SU-DHL-6 (cell line): ENCODE measurements at regions not wholly inside any gene's neighbourhood (a gene's known extent, or its start where the extent isn't known, plus 50 kb on each side); places are given as distances from the start of the nearest gene placed in this dataset.

ENCODE experiments used
- H2AFZ ChIP-seq: fragments of 200-600 bp; sonication (generic); 2 replicates; pipeline ENCODE4 v1.6.1; 2014; ENCODE audit warnings: low read depth, mild to moderate bottlenecking, moderate library complexity, mixed read lengths, antibody characterized with exemption, low read length; ENCODE audit not compliant: severe bottlenecking
- H3F3A ChIP-seq: fragments of 200-600 bp; shearing (Covaris generic); 2 replicates; pipeline ENCODE4 v1.6.0; 2016; ENCODE audit warnings: antibody characterized with exemption, mild to moderate bottlenecking; ENCODE audit not compliant: insufficient read depth
- H3K27ac ChIP-seq: fragments of 200-600 bp; sonication (generic); 2 replicates; pipeline ENCODE4 v1.5.1; 2016; ENCODE audit warnings: low read depth, mild to moderate bottlenecking, low read length, moderate library complexity, mixed read lengths
- H3K27me3 ChIP-seq: fragments of 200-600 bp; sonication (generic), shearing (Covaris generic); 2 replicates; pipeline ENCODE4 v1.6.0; 2014; ENCODE audit warnings: mild to moderate bottlenecking, low read length
- H3K36me3 ChIP-seq: fragments of 200-600 bp; sonication (generic); 2 replicates; pipeline ENCODE4 v1.6.1; 2014; ENCODE audit warnings: mild to moderate bottlenecking, low read length, mixed read lengths
- H3K4me2 ChIP-seq: fragments of 300-600, 200-600 bp; shearing (Covaris generic), sonication (generic); 2 replicates; pipeline ENCODE4 v1.6.0; 2014; ENCODE audit warnings: low read length, low read depth, mild to moderate bottlenecking; ENCODE audit not compliant: poor library complexity, severe bottlenecking
- H3K4me3 ChIP-seq: fragments of 200-600 bp; sonication (generic); 2 replicates; pipeline ENCODE4 v1.5.1; 2014; ENCODE audit warnings: antibody characterized with exemption, low read length, mild to moderate bottlenecking, mixed read lengths; ENCODE audit not compliant: insufficient read depth, poor library complexity, severe bottlenecking
- H3K79me2 ChIP-seq: fragments of 200-600 bp; sonication (generic); 2 replicates; pipeline ENCODE4 v1.6.1; 2014; ENCODE audit warnings: mild to moderate bottlenecking, low read length, moderate library complexity; ENCODE audit not compliant: insufficient read depth
- H3K9ac ChIP-seq: fragments of 200-600 bp; sonication (generic); 2 replicates; pipeline ENCODE4 v1.7.0; 2014; ENCODE audit warnings: mild to moderate bottlenecking, low read length
- H3K9me2 ChIP-seq: fragments of 200-600 bp; sonication (generic); replicated peaks from 2 replicates; pipeline ENCODE4 v1.6.1; 2014; ENCODE audit warnings: low read length; ENCODE audit not compliant: insufficient read depth
- H3K9me3 ChIP-seq: fragments of 200-600 bp; sonication (generic); 2 replicates; pipeline ENCODE4 v1.6.1; 2014; ENCODE audit warnings: low read length, mixed read lengths; ENCODE audit not compliant: insufficient read depth
- H4K20me1 ChIP-seq: fragments of 200-600 bp; sonication (generic); 2 replicates; pipeline ENCODE4 v1.6.1; 2014; ENCODE audit warnings: low read depth, mild to moderate bottlenecking, antibody characterized with exemption, low read length, moderate library complexity, mixed read lengths
- EZH2phosphoT487 ChIP-seq: fragments of 200-600 bp; sonication (generic), shearing (Covaris generic); conservative IDR thresholded peaks from 2 replicates; pipeline ENCODE4 v1.6.1; 2018; ENCODE audit warnings: mild to moderate bottlenecking, antibody characterized with exemption, low read length, moderate library complexity, mixed read lengths
- TF ChIP-seq, protein P1 (sequence below): fragments of 200-600 bp; sonication (generic); IDR thresholded peaks from one replicate; pipeline ENCODE4 v1.5.1; 2017; ENCODE audit warnings: antibody characterized with exemption, mild to moderate bottlenecking, low read length, moderate library complexity; ENCODE audit not compliant: insufficient read depth, poor library complexity, severe bottlenecking

DNA sequence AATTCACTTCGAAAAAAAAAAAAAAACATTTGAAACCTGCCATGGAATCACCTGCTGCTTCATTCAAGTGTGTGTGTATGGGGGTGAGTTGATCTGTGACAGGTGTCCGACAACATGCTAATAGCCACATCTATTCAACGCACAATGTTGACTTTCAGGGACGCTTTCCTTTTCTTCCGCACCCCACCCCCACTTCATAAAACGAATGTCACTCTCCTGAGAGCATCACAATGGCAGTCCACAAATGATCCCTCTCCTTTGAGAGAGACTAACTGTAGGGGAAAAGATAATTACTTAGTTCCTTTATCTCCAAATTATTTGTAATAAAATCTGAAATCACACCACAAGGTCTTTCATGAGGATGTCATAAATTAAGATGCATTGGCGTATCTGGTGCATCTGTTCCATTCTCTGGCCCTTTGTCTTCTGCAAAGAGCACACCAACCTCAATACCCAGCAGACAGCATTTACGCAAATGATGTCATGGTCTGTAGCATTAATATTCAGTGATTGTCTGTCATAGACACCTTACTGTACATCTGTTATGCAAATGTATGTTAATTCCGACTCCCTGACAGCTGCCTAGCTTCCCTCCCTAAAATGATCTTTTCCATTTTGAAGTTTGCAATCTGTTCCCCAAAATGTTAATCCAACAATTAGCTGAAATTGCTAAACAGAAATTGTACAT is 640.0 kb upstream of the BOD1L1 start:
- H3K9me2 ChIP-seq = no peaks in the 10 kb centered on the region
- no peak overlapping the region for H3K4me3 ChIP-seq
- no peak for TF ChIP-seq EZH2phosphoT487
- TF ChIP-seq, protein P1, sequence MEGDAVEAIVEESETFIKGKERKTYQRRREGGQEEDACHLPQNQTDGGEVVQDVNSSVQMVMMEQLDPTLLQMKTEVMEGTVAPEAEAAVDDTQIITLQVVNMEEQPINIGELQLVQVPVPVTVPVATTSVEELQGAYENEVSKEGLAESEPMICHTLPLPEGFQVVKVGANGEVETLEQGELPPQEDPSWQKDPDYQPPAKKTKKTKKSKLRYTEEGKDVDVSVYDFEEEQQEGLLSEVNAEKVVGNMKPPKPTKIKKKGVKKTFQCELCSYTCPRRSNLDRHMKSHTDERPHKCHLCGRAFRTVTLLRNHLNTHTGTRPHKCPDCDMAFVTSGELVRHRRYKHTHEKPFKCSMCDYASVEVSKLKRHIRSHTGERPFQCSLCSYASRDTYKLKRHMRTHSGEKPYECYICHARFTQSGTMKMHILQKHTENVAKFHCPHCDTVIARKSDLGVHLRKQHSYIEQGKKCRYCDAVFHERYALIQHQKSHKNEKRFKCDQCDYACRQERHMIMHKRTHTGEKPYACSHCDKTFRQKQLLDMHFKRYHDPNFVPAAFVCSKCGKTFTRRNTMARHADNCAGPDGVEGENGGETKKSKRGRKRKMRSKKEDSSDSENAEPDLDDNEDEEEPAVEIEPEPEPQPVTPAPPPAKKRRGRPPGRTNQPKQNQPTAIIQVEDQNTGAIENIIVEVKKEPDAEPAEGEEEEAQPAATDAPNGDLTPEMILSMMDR = no peak
- H4K20me1 ChIP-seq = no peaks in the 10 kb centered on the region
- H3K4me2 ChIP-seq = no peak overlapping the region
- H3K36me3 ChIP-seq = no peaks in the 10 kb centered on the region
- no peaks in the 10 kb centered on the region for H3K27me3 ChIP-seq
- no peaks in the 10 kb centered on the region for H3F3A ChIP-seq
- H3K9me3 ChIP-seq = no peaks in the 10 kb centered on the region
- H3K9ac ChIP-seq = no peak overlapping the region
- no peak overlapping the region for H2AFZ ChIP-seq
- no peaks in the 10 kb centered on the region for H3K79me2 ChIP-seq
- H3K27ac ChIP-seq = no peak overlapping the region

DNA sequence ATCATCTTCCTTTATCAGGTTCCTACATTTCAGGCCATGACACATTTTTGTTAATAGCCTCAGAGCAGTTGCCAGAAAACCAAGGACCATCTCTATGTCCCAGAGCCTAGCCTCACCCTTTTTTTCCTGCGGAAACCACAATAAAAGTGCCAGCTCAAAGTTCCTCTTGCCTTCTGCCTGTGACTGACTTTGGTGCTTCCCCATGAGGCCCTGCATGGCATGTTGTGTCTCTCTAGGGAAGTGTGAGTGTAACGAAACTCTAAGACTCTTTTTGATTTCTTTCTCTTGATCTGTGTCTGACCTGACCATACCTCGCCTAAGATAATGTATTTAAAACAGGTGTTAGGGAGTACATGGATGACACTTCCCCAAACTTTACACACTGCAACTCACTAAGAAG is 642.3 kb upstream of the BOD1L1 start:
- H3K27ac ChIP-seq = no peak overlapping the region

DNA sequence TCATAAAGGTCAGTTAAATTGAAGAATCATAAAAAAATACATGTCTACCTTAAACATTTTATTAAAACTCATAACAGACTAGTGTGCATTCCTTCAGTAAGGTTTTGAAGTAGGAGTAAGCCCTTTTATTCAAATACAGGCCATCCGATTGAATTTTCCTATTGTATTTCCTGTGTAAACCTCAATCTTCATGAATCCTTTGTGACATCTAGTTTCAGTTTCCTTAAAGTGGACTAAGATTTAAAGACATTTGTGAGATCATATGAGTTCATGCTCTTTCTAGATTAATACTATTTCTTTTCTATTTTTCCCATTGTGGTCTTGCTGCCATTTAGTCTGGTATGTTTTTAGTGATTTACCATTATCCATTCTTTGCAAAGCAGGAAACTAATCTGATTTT is 644.7 kb upstream of the BOD1L1 start:
- Histone ChIP-seq H4K20me1 (no peaks in the 10 kb centered on the region), H3K4me3 (no peak overlapping the region), H3F3A (no peaks in the 10 kb centered on the region), H3K36me3 (no peaks in the 10 kb centered on the region), H3K4me2 (no peak overlapping the region), H3K27me3 (no peaks in the 10 kb centered on the region), H3K9ac (no peak overlapping the region), H3K79me2 (no peaks in the 10 kb centered on the region), H3K27ac (no peak overlapping the region), H2AFZ (no peak overlapping the region), H3K9me2 (no peaks in the 10 kb centered on the region), H3K9me3 (no peaks in the 10 kb centered on the region)
- no peak for TF ChIP-seq EZH2phosphoT487
- TF ChIP-seq, protein P1 = no peak

More for the DNA sequence above, 642.3 kb upstream of the BOD1L1 start:
- H3F3A ChIP-seq = no peaks in the 10 kb centered on the region
- no peak overlapping the region for H3K4me2 ChIP-seq
- no peak overlapping the region for H3K9ac ChIP-seq
- no peaks in the 10 kb centered on the region for H3K27me3 ChIP-seq
- H3K79me2 ChIP-seq = no peaks in the 10 kb centered on the region
- TF ChIP-seq EZH2phosphoT487 = no peak
- TF ChIP-seq, protein P1 = no peak
- H3K4me3 ChIP-seq = no peak overlapping the region
- H3K9me2 ChIP-seq = no peaks in the 10 kb centered on the region
- H3K36me3 ChIP-seq = no peaks in the 10 kb centered on the region
- no peaks in the 10 kb centered on the region for H3K9me3 ChIP-seq
- no peak overlapping the region for H2AFZ ChIP-seq
- H4K20me1 ChIP-seq = no peaks in the 10 kb centered on the region
